Keratinocyte (primary cell): ENCODE measurements at regions not wholly inside any gene's neighbourhood (a gene's known extent, or its start where the extent isn't known, plus 50 kb on each side); places are given as distances from the start of the nearest gene placed in this dataset.

ENCODE experiments used
- DNase-seq: peaks from one replicate; pipeline ENCODE4 v3.0.0-alpha.2; 2011; ENCODE audit warnings: low read depth, missing footprints, low spot score
- FAIRE-seq: peaks from 2 replicates; lab custom pipeline; 2011; peaks lifted over from hg19 to GRCh38; lab: Jason Lieb, UNC
- H2AFZ ChIP-seq: 2 replicates; pipeline ENCODE4 v1.6.0; 2012; ENCODE audit warnings: low read length, control low read depth, inconsistent platforms; ENCODE audit not compliant: control insufficient read depth
- H3K27ac ChIP-seq: 2 replicates; pipeline ENCODE4 v1.5.1; 2011; ENCODE audit warnings: low read length; ENCODE audit not compliant: control insufficient read depth, insufficient read depth
- H3K27me3 ChIP-seq: 3 replicates; pipeline ENCODE4 v1.6.0; 2011; ENCODE audit warnings: low read length; ENCODE audit not compliant: control insufficient read depth, insufficient read depth; ENCODE audit errors: extremely low read depth
- H3K36me3 ChIP-seq, 2 experiments: 2 replicates in 1 of 2; 3 replicates in 1 of 2; pipeline ENCODE4 v1.5.1; 2011; ENCODE audit warnings: low read length in 2 of 2, mild to moderate bottlenecking in 1 of 2; ENCODE audit not compliant: control insufficient read depth in 2 of 2, insufficient read depth in 2 of 2; ENCODE audit errors: extremely low read depth in 1 of 2
- H3K4me1 ChIP-seq: 3 replicates; pipeline ENCODE4 v1.5.1; 2011; ENCODE audit warnings: low read length; ENCODE audit not compliant: control insufficient read depth, insufficient read depth; ENCODE audit errors: extremely low read depth
- H3K4me2 ChIP-seq: 3 replicates; pipeline ENCODE4 v1.6.0; 2011; ENCODE audit warnings: low read depth, low read length; ENCODE audit not compliant: control insufficient read depth, insufficient read depth; ENCODE audit errors: extremely low read depth
- H3K4me3 ChIP-seq, 3 experiments: fragments of 200-600 bp in 1 of 3; sonication (generic) in 1 of 3; 2 replicates in 2 of 3; 3 replicates in 1 of 3; pipeline ENCODE4 v1.5.1; 2011 to 2016; ENCODE audit warnings: low read length in 3 of 3, mild to moderate bottlenecking in 3 of 3, control low read depth in 2 of 3, inconsistent platforms in 1 of 3, low read depth in 1 of 3, mixed read lengths in 1 of 3, mixed run types in 1 of 3, moderate library complexity in 1 of 3; ENCODE audit not compliant: control insufficient read depth in 2 of 3, insufficient read depth in 2 of 3; ENCODE audit errors: extremely low read depth in 1 of 3
- H3K79me2 ChIP-seq: 2 replicates; pipeline ENCODE4 v1.6.0; 2012; ENCODE audit warnings: low read length; ENCODE audit not compliant: control insufficient read depth, insufficient read depth
- H3K9ac ChIP-seq: 3 replicates; pipeline ENCODE4 v1.6.0; 2011; ENCODE audit warnings: low read length; ENCODE audit not compliant: control insufficient read depth, insufficient read depth; ENCODE audit errors: extremely low read depth
- H3K9me1 ChIP-seq: 3 replicates; pipeline ENCODE4 v1.6.0; 2011; ENCODE audit warnings: low read length; ENCODE audit not compliant: control insufficient read depth, insufficient read depth; ENCODE audit errors: extremely low read depth
- H3K9me3 ChIP-seq: 2 replicates; pipeline ENCODE4 v1.5.1; 2012; ENCODE audit warnings: low read depth, low read length; ENCODE audit not compliant: control insufficient read depth
- H4K20me1 ChIP-seq: 3 replicates; pipeline ENCODE4 v1.6.0; 2011; ENCODE audit warnings: low read length; ENCODE audit not compliant: control insufficient read depth, insufficient read depth; ENCODE audit errors: extremely low read depth
- CTCF ChIP-seq, 3 experiments: IDR thresholded peaks in 1 of 3; conservative IDR thresholded peaks in 1 of 3; optimal IDR thresholded peaks in 1 of 3; 2 replicates in 2 of 3; 3 replicates in 1 of 3; pipeline versions ENCODE3 to v1.5.1; 2011; ENCODE audit warnings: low read length in 3 of 3, mild to moderate bottlenecking in 3 of 3, moderate library complexity in 2 of 3, control low read depth in 1 of 3, inconsistent platforms in 1 of 3; ENCODE audit not compliant: insufficient read depth in 2 of 3; ENCODE audit errors: extremely low read depth in 1 of 3
- EZH2 ChIP-seq: IDR thresholded peaks from one replicate; pipeline ENCODE4 v1.6.1; 2012; ENCODE audit warnings: inconsistent platforms, mild to moderate bottlenecking, low read length, moderate library complexity
- dilution Hi-C: fragments of 300-500 bp; cut with MboI; formaldehyde crosslinking; loops from one replicate; pipeline ENCODE4 v1.7.0; 2020; ENCODE audit warnings: low sequenced_read_pairs; ENCODE audit not compliant: extremely low pct_ligation_motif_present

GRCh38 chr20:63082308-63082938 lies 75.7 kb upstream of the BHLHE23 start:
- H2AFZ ChIP-seq: no peak overlapping the region
- dilution Hi-C loops: no loop called here
- no peak overlapping the region for H3K9ac ChIP-seq
- no peak overlapping the region for H3K4me3 ChIP-seq
- H3K4me1 ChIP-seq: no peaks in the 10 kb centered on the region
- TF ChIP-seq CTCF (optimal IDR thresholded peaks at IDR 0.05 in 1 of 3, IDR thresholded peaks at IDR 0.05 in 1 of 3, conservative IDR thresholded peaks at IDR 0.05 in 1 of 3; ENCODE audit: extremely low read depth in 1 of 3, insufficient read depth in 2 of 3, low read length in 3 of 3): no peak
- FAIRE-seq (no peak), DNase-seq (no peak)
- no peaks in the 10 kb centered on the region for H3K79me2 ChIP-seq
- H3K36me3 ChIP-seq: no peaks in the 10 kb centered on the region
- no peaks in the 10 kb centered on the region for H3K9me1 ChIP-seq
- H3K27ac ChIP-seq: no peak overlapping the region
- H3K4me2 ChIP-seq: no peak overlapping the region
- no peaks in the 10 kb centered on the region for H3K9me3 ChIP-seq
- H4K20me1 ChIP-seq: no peaks in the 10 kb centered on the region
- H3K27me3 ChIP-seq: peaks cover 9% of the 10 kb centered on the region

- no peaks in the 10 kb centered on the region for H3K9me1 ChIP-seq
- H3K27ac ChIP-seq: no peak overlapping the region
- dilution Hi-C loops: no loop called here
- no peak overlapping the region for H3K4me3 ChIP-seq
- no peak overlapping the region for H3K4me2 ChIP-seq
- no peaks in the 10 kb centered on the region for H3K36me3 ChIP-seq
- DNase-seq (no peak), FAIRE-seq (no peak)
- TF ChIP-seq EZH2: no peak
- no peak for TF ChIP-seq CTCF (optimal IDR thresholded peaks at IDR 0.05 in 1 of 3, IDR thresholded peaks at IDR 0.05 in 1 of 3, conservative IDR thresholded peaks at IDR 0.05 in 1 of 3; ENCODE audit: extremely low read depth in 1 of 3, insufficient read depth in 2 of 3, low read length in 3 of 3)
- no peaks in the 10 kb centered on the region for H4K20me1 ChIP-seq
- H3K27me3 ChIP-seq: peaks cover 9% of the 10 kb centered on the region
- H3K79me2 ChIP-seq: no peaks in the 10 kb centered on the region
- H3K9me3 ChIP-seq: no peaks in the 10 kb centered on the region
- H2AFZ ChIP-seq: no peak overlapping the region
- no peak overlapping the region for H3K9ac ChIP-seq
- H3K4me1 ChIP-seq: no peaks in the 10 kb centered on the region
Observed at GRCh38 chr20:63081831-63082230, 75.1 kb upstream of the BHLHE23 start.
